ENCODE measurements at regions not wholly inside any gene's neighbourhood (a gene's known extent, or its start where the extent isn't known, plus 50 kb on each side); places are given as distances from the start of the nearest gene placed in this dataset.

DNA sequence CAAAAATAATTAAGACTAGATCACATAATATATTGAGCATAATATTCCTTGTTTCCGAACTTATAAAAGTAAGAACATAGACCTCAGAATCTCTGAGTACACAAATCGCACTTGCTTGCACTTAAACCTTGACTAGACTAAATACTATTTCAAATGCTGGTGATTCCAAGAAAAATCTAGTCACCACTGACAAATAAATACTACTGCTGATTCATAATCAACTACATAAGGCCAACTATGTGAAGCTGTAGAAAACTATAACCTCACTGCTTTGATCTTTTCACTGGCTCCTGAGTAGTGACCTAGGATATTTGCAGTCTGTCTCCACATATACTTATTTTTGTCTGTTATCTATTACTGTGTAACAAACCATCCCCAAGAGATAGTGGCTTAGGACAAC lies 245.4 kb downstream of the DIO2 start:
- DNase-seq (ENCODE audit: low read depth in 2 of 2) = no peak

DNA sequence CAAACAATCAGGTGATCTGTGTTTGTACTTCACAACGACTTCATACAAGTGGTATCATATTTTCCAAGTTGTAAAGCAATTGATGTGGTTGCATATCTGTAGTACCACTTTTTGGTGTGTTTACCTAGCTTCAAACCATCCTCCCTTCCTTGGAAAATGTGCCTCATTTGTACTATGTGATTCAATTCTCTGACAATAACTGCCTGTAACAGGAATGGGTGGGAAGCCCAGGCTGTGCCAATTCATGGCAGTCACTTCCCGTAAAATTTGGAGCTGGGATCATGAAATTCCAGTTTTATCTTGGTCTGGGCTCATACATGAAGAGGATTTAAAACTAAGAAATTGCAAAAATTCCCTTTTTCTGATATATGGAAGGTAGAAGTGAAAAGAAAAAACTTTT lies 250.1 kb downstream of the DIO2 start:
- no peak for DNase-seq (ENCODE audit: low read depth in 2 of 2)

DNA sequence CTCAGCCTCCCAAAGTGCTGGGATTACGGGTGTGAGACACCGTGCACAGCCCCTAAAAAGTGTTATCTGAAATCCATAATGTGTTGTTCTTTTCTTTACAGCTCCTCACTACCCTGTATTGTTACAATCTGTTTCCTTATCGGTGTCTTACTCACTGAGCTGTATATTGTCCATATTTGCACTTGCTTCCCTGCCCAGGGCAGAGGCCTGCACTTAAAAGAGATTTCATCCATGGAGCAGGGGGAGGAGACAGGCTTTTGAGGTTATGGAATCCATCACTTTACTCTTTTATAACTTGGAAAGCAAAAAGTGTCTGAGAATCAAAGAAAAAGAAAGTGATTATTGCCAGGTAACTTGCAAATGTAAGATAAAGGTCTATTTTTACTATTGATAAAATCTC lies 251.0 kb downstream of the DIO2 start:
- DNase-seq (ENCODE audit: low read depth in 2 of 2) = no peak

DNA sequence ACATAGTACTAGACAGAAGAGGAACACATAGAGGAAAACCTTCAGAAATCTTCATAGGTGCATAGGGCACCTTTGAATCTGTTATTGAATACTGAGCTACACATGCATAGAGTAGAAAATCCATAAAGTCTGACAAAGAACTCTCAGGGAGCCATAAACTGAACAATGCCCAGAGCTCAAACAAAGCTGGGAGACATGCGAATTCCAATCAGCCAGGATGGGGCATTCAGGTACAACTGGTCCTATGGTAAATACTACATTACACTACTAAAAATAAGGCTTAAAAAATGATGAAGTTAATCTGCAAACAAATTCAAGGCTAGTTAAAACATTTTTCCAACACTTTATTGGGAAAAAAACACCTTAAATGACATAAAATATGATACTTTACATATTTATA lies 259.7 kb downstream of the DIO2 start:
- no peak for DNase-seq (ENCODE audit: low read depth in 2 of 2)

DNA sequence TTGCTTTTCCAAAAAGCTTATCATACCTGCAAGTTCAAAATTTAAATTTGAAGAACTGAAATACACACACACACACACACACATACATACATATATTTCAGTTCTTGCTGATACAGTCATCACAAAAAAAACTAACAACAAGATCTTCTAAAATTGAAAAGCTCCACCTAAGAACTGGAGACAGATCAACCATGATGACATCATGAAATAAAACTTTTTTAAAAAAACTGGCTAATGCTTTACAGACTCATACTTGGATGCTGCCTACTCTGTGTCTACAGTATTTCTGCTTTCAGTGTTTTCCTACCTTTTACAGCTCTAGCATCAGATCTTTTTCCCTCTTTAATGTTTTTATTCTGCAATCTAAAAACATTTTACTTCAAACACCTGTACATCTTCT lies 261.4 kb downstream of the DIO2 start:
- no peak for DNase-seq (ENCODE audit: low read depth in 2 of 2)

DNA sequence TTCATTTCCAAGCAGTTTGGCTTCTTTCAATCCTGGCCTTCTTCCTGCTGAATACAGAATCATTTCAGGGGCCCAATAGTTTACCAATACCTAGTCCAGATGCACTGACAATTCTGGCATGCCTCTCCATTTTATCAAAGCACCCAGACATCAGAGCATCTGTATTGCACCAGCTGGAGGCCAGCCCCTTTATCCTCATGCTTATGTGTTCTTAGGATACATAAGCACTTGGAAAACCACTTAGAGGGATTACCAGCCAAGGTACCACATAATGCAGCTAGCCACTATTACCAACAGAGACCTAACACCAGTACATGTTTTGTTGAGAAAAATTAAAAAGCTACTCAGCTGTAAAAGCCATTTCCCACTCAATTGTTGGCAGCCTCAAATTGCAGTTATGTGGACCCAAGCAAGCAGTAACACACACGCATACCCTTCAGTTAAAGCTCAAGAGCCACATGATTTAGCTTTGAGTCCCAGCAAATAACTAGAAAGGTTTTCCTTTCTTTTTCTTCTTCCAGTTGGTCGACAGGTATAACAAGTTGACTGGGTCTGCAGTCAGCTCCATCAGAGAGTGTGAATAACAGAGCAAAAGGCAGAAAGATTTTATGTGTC lies 263.8 kb downstream of the DIO2 start:
- no peak for DNase-seq (ENCODE audit: low read depth in 2 of 2)

DNA sequence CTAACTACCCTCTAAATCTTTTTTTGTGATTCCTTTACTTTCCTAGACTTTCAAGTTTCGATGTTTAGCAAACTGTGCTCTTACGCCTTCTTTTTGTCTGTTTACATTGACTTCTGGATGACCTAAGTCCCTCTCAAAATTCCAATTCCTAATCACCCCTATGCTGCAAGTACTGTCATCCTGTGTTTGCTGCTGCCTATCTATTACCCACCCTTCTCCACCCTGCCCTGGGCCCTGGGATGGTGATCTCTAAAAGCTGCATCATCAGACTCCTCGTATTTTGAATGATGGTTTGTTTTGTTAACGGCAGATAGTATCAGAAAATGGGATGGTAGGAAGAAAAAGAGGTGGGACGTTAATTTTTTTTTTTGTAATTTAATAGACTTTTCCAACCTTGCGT lies 272.1 kb downstream of the DIO2 start:
- DNase-seq (ENCODE audit: low read depth in 2 of 2) = no peak

DNA sequence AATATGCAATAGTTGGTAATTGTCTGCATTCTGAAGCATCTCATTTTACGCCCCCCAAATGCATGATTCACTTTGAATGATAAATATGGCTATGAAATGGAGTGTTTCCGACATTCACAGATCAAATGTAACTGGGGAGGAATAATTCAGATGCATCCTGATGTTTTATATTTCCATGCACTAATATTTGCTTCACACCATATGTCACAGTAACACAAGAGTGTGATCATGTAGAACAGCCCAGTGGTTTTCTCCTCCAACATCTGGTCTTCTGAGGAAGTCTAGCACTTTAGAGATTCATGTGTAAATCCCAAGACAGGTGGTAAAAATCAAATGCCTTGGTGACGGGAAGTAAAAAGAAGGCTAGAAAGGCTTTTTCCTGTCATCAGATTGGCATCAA lies 273.1 kb downstream of the DIO2 start:
- no peak for DNase-seq (ENCODE audit: low read depth in 2 of 2)

DNA sequence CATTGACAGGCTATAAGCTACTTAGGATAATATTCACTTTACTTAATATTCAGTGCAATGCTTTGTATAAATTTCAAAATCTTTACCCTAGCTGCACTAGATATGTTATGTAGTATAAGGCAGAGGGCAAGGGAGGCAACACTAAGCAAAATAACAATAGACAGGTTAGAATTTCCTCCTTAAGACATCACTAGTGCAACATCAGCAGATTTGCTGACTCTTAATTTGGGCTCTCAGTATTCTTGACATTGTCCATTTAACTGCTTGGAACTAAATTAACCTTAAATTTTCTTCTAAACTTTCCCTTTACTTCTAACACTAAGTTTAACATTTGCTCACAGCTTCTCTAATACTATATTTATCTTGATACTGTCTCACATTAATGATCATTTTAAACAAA lies 273.9 kb downstream of the DIO2 start:
- no peak for DNase-seq (ENCODE audit: low read depth in 2 of 2)

DNA sequence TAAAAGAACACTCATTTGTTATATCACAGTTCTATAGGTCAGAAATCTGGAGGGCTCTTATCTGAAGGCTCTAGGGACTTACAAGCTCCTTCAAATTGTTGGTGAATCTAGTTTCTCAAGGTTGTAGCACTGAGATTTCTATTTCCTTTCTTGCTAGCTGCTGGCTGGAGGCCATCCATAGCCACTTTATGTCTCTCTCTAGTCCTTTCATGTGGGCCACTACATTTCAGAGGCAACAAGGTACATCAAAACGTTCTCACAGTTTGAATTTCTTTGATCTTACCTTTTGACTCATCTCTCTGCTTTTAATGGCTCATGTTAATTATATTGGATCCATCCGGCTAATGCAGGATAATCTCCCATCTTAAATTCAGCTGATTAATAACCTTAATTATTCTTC lies 286.8 kb downstream of the DIO2 start:
- no peak for DNase-seq (ENCODE audit: low read depth in 2 of 2)

DNA sequence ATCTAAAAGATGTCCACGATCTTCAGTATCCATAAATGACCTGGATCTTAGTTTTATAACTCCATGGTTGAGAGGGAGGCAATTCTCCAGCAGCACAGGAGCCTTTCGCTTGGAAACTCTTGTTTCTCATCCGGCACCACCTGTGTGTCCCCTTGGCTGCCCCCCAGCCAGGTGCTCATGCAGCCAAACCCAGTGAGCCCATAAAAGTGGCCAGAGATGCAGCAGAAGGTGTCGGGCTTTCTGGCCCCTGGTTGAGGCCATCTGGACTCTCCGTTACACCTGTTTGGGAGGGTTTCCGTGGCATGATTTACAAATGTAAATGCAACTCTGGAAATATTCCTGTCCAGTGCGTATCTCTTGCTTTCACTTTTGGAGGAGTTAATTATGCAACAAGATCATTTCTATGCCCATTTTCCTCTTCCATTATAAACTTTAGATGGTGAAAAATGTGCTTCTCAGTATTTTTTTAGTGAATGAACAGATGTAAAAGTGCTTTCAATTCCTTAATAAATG lies 291.1 kb downstream of the DIO2 start:
- no peak for DNase-seq (ENCODE audit: low read depth in 2 of 2)

Measured in lung microvascular endothelial cell (primary cell).